GM19438 (cell line): ENCODE measurements at regions not wholly inside any gene's neighbourhood (a gene's known extent, or its start where the extent isn't known, plus 50 kb on each side); places are given as distances from the start of the nearest gene placed in this dataset.

Source experiments
- ATAC-seq: cut with Tn5 transposase; IDR thresholded peaks from one replicate; pipeline ENCODE4 v1.9.1; 2021; ENCODE audit warnings: low read depth; ENCODE audit not compliant: unreplicated experiment

GRCh38 chr9:16092142-16093091, 539.6 kb downstream of the CCDC171 start:
- no peak for ATAC-seq

GRCh38 chr9:16098306-16098705, 545.5 kb downstream of the CCDC171 start:
- no peak for ATAC-seq

- ATAC-seq, result no peak
Observed at GRCh38 chr9:16099732-16100536, 547.1 kb downstream of the CCDC171 start.

- no peak for ATAC-seq
Observed at GRCh38 chr9:16100537-16101091, 547.8 kb downstream of the CCDC171 start.

- ATAC-seq, result no peak
Observed at GRCh38 chr9:16102154-16102553, 549.3 kb downstream of the CCDC171 start.

GRCh38 chr9:16103620-16104397, 551.0 kb downstream of the CCDC171 start:
- no peak for ATAC-seq

GRCh38 chr9:16105168-16106020, 552.6 kb downstream of the CCDC171 start:
- no peak for ATAC-seq

- no peak for ATAC-seq
Observed at GRCh38 chr9:16106021-16106571, 553.3 kb downstream of the CCDC171 start.

GRCh38 chr9:16112116-16112515, 559.3 kb downstream of the CCDC171 start:
- ATAC-seq, result no peak

GRCh38 chr9:16115994-16116393, 563.2 kb downstream of the CCDC171 start:
- ATAC-seq, result no peak

- ATAC-seq, result no peak
Observed at GRCh38 chr9:16118043-16118442, 565.2 kb downstream of the CCDC171 start.

GRCh38 chr9:16119261-16120230, 566.7 kb downstream of the CCDC171 start:
- ATAC-seq, result no peak

- no peak for ATAC-seq
Observed at GRCh38 chr9:16120231-16120641, 567.4 kb downstream of the CCDC171 start.

- ATAC-seq, result no peak
Observed at GRCh38 chr9:16120727-16121126, 567.9 kb downstream of the CCDC171 start.

GRCh38 chr9:16121168-16121567, 568.3 kb downstream of the CCDC171 start:
- ATAC-seq, result no peak

GRCh38 chr9:16121601-16122286, 568.9 kb downstream of the CCDC171 start:
- no peak for ATAC-seq

GRCh38 chr9:16125629-16126028, 572.8 kb downstream of the CCDC171 start:
- no peak for ATAC-seq
